Upper lobe of left lung (tissue), 6 donors: ENCODE measurements at regions not wholly inside any gene's neighbourhood (a gene's known extent, or its start where the extent isn't known, plus 50 kb on each side); places are given as distances from the start of the nearest gene placed in this dataset.

Experiments used
- ATAC-seq, 2 donors: fragments of 200-7000 bp; cut with Tn5 transposase; one replicate each; pipeline ENCODE4 v1.9.1; 2022; ENCODE audit warnings: mild to moderate bottlenecking in 2 of 2, moderate library complexity in 2 of 2; ENCODE audit not compliant: low FRiP score in 2 of 2
- DNase-seq, 2 donors: peaks; one replicate each; pipeline ENCODE4 v3.0.0-alpha.2; 2019 to 2020
- H3K27ac ChIP-seq, 4 donors: fragments of 200-600 bp; sonication (generic); one replicate each; pipeline ENCODE4 v1.5.1; 2016 to 2019
- H3K27me3 ChIP-seq, 4 donors: fragments of 200-600 bp; sonication (generic); one replicate each; pipeline ENCODE4 v1.5.1; 2017 to 2019
- H3K36me3 ChIP-seq, 4 donors: fragments of 200-600 bp; sonication (generic); one replicate each; pipeline ENCODE4 v1.5.1; 2016 to 2019
- H3K4me1 ChIP-seq, 4 donors: fragments of 200-600 bp; sonication (generic); one replicate each; pipeline ENCODE4 v1.5.1; 2018 to 2019
- H3K4me3 ChIP-seq, 4 donors: fragments of 200-600 bp; sonication (generic); one replicate each; pipeline ENCODE4 v1.5.1; 2017 to 2019; ENCODE audit warnings: mild to moderate bottlenecking in 2 of 4, moderate library complexity in 1 of 4
- H3K9me3 ChIP-seq, 4 donors: fragments of 200-600 bp; sonication (generic); one replicate each; pipeline ENCODE4 v1.5.1; 2018 to 2019
- EP300 ChIP-seq, 4 donors: sonication (generic); formaldehyde crosslinking; IDR thresholded peaks; one replicate each; pipeline ENCODE4 v1.5.1; 2017; ENCODE audit warnings: antibody characterized with exemption in 4 of 4, control low read depth in 2 of 4
- POLR2A ChIP-seq, 4 donors: fragments of 450-650 bp; IDR thresholded peaks; one replicate each; pipeline ENCODE4 v1.5.1; 2016 to 2017; ENCODE audit warnings: antibody characterized with exemption in 4 of 4, mild to moderate bottlenecking in 2 of 4
- POLR2AphosphoS5 ChIP-seq, 2 donors: sonication (generic); formaldehyde crosslinking; IDR thresholded peaks; one replicate each; pipeline ENCODE4 v1.5.1; 2017; ENCODE audit warnings: antibody characterized with exemption in 2 of 2
- WGBS, 2 donors: methylation state at CpG; one replicate each; pipeline ENCODE4 v1.1.5; 2017 to 2018; 5-methylcytosine and 5-hydroxymethylcytosine counted together
- TF ChIP-seq, protein P1 (sequence below), 6 experiments: fragments of 450-650 bp in 4 of 6; fragments of 200-600 bp in 2 of 6; sonication (generic) in 2 of 6; IDR thresholded peaks; one replicate each; pipeline ENCODE4 v1.5.1; 2016 to 2019; ENCODE audit warnings: antibody characterized with exemption in 6 of 6
- donor health status: DM: no; HTN: no; CAD: no; lungs with moderate emphysema.
- donor health status: DM: no; HTN: yes; CAD: no; lungs with severe emphysema.

DNA sequence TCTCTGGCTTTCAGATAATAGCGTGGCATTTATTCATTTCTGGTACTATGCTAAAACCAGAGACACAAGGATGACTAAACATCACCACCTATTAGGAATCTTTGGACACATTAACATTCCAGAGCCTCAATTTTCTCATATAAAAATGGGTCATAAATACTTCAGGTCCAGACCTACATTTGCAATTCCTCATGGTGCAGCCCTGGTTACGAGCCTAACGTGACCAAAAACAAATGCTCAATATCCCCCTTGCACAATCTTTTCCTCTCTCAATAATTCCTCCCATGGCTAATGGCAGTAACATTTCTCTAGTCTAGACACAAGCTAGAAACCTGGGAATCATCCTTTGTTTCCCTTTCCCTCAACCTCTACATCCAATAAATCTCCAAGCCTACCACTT, 112.8 kb upstream of the NABP1 start:
- Histone ChIP-seq H3K36me3 (no peaks in the 10 kb centered on the region), H3K27me3 (no peaks in the 10 kb centered on the region), H3K9me3 (no peaks in the 10 kb centered on the region), H3K27ac (no peak overlapping the region), H3K4me3 (no peak overlapping the region), H3K4me1 (peaks cover 0 to 7% (median 0%) of the 10 kb centered on the region in 4 donors)
- WGBS, 2 donors = 83 to 92% methylated on average over 3 of the region's 3 CpGs
- DNase-seq = no peak
- ATAC-seq = no peak
- no peak for TF ChIP-seq EP300 (IDR thresholded peaks at IDR 0.05)

- Histone ChIP-seq H3K4me3 (no peak overlapping the region), H3K4me1 (peaks cover 0 to 7% (median 3%) of the 10 kb centered on the region in 4 donors), H3K27me3 (no peaks in the 10 kb centered on the region), H3K36me3 (no peaks in the 10 kb centered on the region), H3K9me3 (no peaks in the 10 kb centered on the region), H3K27ac (no peak overlapping the region)
- DNase-seq (no peak), ATAC-seq (peak; percentile 62 to 74)
- TF ChIP-seq, protein P1, sequence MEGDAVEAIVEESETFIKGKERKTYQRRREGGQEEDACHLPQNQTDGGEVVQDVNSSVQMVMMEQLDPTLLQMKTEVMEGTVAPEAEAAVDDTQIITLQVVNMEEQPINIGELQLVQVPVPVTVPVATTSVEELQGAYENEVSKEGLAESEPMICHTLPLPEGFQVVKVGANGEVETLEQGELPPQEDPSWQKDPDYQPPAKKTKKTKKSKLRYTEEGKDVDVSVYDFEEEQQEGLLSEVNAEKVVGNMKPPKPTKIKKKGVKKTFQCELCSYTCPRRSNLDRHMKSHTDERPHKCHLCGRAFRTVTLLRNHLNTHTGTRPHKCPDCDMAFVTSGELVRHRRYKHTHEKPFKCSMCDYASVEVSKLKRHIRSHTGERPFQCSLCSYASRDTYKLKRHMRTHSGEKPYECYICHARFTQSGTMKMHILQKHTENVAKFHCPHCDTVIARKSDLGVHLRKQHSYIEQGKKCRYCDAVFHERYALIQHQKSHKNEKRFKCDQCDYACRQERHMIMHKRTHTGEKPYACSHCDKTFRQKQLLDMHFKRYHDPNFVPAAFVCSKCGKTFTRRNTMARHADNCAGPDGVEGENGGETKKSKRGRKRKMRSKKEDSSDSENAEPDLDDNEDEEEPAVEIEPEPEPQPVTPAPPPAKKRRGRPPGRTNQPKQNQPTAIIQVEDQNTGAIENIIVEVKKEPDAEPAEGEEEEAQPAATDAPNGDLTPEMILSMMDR (IDR thresholded peaks at IDR 0.05) = no peak
- TF ChIP-seq POLR2AphosphoS5 (IDR thresholded peaks at IDR 0.05) = no peak
- TF ChIP-seq POLR2A (IDR thresholded peaks at IDR 0.05) = no peak
- no peak for TF ChIP-seq EP300 (IDR thresholded peaks at IDR 0.05)
- WGBS, 2 donors = 57 to 68% methylated on average over 4 of the region's 4 CpGs
These were observed 112.2 kb upstream of the NABP1 start for GRCh38 chr2:191565647-191566198.

GRCh38 chr2:191566344-191566743, 111.6 kb upstream of the NABP1 start:
- Histone ChIP-seq H3K9me3 (no peaks in the 10 kb centered on the region), H3K4me3 (no peak overlapping the region), H3K27me3 (no peaks in the 10 kb centered on the region), H3K27ac (no peak overlapping the region), H3K36me3 (no peaks in the 10 kb centered on the region), H3K4me1 (peaks cover 2 to 11% (median 8%) of the 10 kb centered on the region in 4 donors)
- WGBS, 2 donors = 58 to 59% methylated on average over 8 of the region's 8 CpGs
- peak in 1 of 2 donors; percentile 68 for DNase-seq
- TF ChIP-seq POLR2A (IDR thresholded peaks at IDR 0.05) = no peak
- TF ChIP-seq, protein P1 (IDR thresholded peaks at IDR 0.05) = peak; percentile 66 to 75 (median 70)
- peak; percentile 85 to 89 for ATAC-seq

DNA sequence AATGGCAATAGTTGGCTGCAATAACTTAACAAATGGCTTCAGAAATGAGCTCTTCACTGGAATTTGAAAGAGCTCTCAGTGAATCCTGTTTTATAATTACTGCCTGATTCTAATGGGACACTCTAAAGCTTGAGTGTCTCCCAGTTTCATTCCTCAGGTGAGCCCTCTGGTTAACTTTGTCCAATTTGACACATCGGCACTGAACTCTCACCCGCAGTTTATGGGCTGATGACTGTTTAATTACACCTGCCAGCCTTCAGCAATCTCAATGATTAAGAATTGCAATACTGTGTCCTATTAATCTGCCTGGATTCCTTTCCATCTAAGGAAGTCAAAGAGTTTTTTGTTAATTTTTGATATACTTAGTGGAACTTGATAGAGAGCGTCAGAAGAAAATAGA, 110.7 kb upstream of the NABP1 start:
- H3K27ac ChIP-seq = no peak overlapping the region
- no peaks in the 10 kb centered on the region for H3K36me3 ChIP-seq
- no peaks in the 10 kb centered on the region for H3K27me3 ChIP-seq
- ATAC-seq = no peak
- DNase-seq = no peak
- no peak overlapping the region for H3K4me3 ChIP-seq
- TF ChIP-seq POLR2A (IDR thresholded peaks at IDR 0.05) (no peak), EP300 (IDR thresholded peaks at IDR 0.05) (no peak), POLR2AphosphoS5 (IDR thresholded peaks at IDR 0.05) (no peak)
- TF ChIP-seq, protein P1 (IDR thresholded peaks at IDR 0.05) = no peak
- H3K9me3 ChIP-seq = no peaks in the 10 kb centered on the region
- WGBS, 2 donors = 84 to 94% methylated on average over 3 of the region's 3 CpGs
- peaks cover 6 to 18% (median 13%) of the 10 kb centered on the region in 4 donors for H3K4me1 ChIP-seq

- no peaks in the 10 kb centered on the region for H3K27me3 ChIP-seq
- no peaks in the 10 kb centered on the region for H3K36me3 ChIP-seq
- ATAC-seq (no peak), DNase-seq (no peak)
- TF ChIP-seq POLR2A (IDR thresholded peaks at IDR 0.05) = no peak
- TF ChIP-seq, protein P1 (IDR thresholded peaks at IDR 0.05) = no peak
- TF ChIP-seq EP300 (IDR thresholded peaks at IDR 0.05) = no peak
- no peak for TF ChIP-seq POLR2AphosphoS5 (IDR thresholded peaks at IDR 0.05)
- no peak overlapping the region for H3K4me3 ChIP-seq
- no peaks in the 10 kb centered on the region for H3K9me3 ChIP-seq
- no peak overlapping the region for H3K27ac ChIP-seq
- WGBS, 2 donors = 89 to 93% methylated on average over 2 of the region's 2 CpGs
- H3K4me1 ChIP-seq = peaks cover 6 to 18% (median 13%) of the 10 kb centered on the region in 4 donors
These were observed 108.9 kb upstream of the NABP1 start for GRCh38 chr2:191569025-191569424.
